HL-60/S4 (cell line): ENCODE measurements at regions not wholly inside any gene's neighbourhood (a gene's known extent, or its start where the extent isn't known, plus 50 kb on each side); places are given as distances from the start of the nearest gene placed in this dataset.

ENCODE experiments used
- in situ Hi-C: fragments of 300-500 bp; cut with MboI; formaldehyde crosslinking; loops from 2 replicates; pipeline ENCODE4 v1.14.3; 2022; ENCODE audit warnings: low sequenced_read_pairs

- in situ Hi-C loops = no loop called here
Measured at GRCh38 chr2:196381464-196381863, 210.1 kb upstream of the STK17B start.

GRCh38 chr2:196383799-196384198 lies 212.4 kb upstream of the STK17B start:
- in situ Hi-C loops = no loop called here

GRCh38 chr2:196384729-196385128 lies 213.4 kb upstream of the STK17B start:
- in situ Hi-C loops = no loop called here

GRCh38 chr2:196389670-196390069 lies 218.3 kb upstream of the STK17B start:
- in situ Hi-C loops = no loop called here

GRCh38 chr2:196390243-196391148 lies 219.1 kb upstream of the STK17B start:
- in situ Hi-C loops = no loop called here

GRCh38 chr2:196391149-196391479 lies 219.7 kb upstream of the STK17B start:
- in situ Hi-C loops = no loop called here

- in situ Hi-C loops = no loop called here
Measured at GRCh38 chr2:196399096-196399495, 227.7 kb upstream of the STK17B start.

- in situ Hi-C loops = no loop called here
Measured at GRCh38 chr2:196399722-196400691, 228.6 kb upstream of the STK17B start.

- in situ Hi-C loops = no loop called here
Measured at GRCh38 chr2:196403471-196403870, 232.1 kb upstream of the STK17B start.

GRCh38 chr2:196404276-196404675 lies 232.9 kb upstream of the STK17B start:
- in situ Hi-C loops = no loop called here

- in situ Hi-C loops = no loop called here
Measured at GRCh38 chr2:196407675-196408264, 231.7 kb upstream of the CCDC150 start.

- in situ Hi-C loops = no loop called here
Measured at GRCh38 chr2:196409376-196409775, 230.1 kb upstream of the CCDC150 start.

GRCh38 chr2:196410008-196410407 lies 229.5 kb upstream of the CCDC150 start:
- in situ Hi-C loops = no loop called here

GRCh38 chr2:196413821-196414274 lies 225.7 kb upstream of the CCDC150 start:
- in situ Hi-C loops = no loop called here

- in situ Hi-C loops = no loop called here
Measured at GRCh38 chr2:196415384-196415783, 224.1 kb upstream of the CCDC150 start.

GRCh38 chr2:196420143-196420542 lies 219.4 kb upstream of the CCDC150 start:
- in situ Hi-C loops = no loop called here

GRCh38 chr2:196421880-196422279 lies 217.6 kb upstream of the CCDC150 start:
- in situ Hi-C loops = no loop called here

- in situ Hi-C loops = no loop called here
Measured at GRCh38 chr2:196422361-196422760, 217.2 kb upstream of the CCDC150 start.

GRCh38 chr2:196426122-196426521 lies 213.4 kb upstream of the CCDC150 start:
- in situ Hi-C loops = no loop called here

- in situ Hi-C loops = no loop called here
Measured at GRCh38 chr2:196427986-196428634, 211.4 kb upstream of the CCDC150 start.

GRCh38 chr2:196431076-196431475 lies 208.4 kb upstream of the CCDC150 start:
- in situ Hi-C loops = no loop called here
